Stomach (tissue), 8 donors: ENCODE measurements at regions not wholly inside any gene's neighbourhood (a gene's known extent, or its start where the extent isn't known, plus 50 kb on each side); places are given as distances from the start of the nearest gene placed in this dataset.
A peak's percentile ranks its signal among the peaks of the same experiment; 100 is the strongest.
"Not testable (repeated sequence)": the region's sequence is repeated elsewhere in the genome, so short reads cannot be mapped to it uniquely, and the experiment has no call there.

Experiments used
- DNase-seq, 2 donors: peaks; one replicate each; pipeline versions ENCODE4 v3.0.0 to v3.0.0-alpha.2; 2013 to 2019
- H3K27ac ChIP-seq, 5 donors: fragments of 200-600 bp in 4 of 5; sonication (generic) in 4 of 5; one replicate each; pipeline ENCODE4 v1.5.1; 2013 to 2019; ENCODE audit warnings: mild to moderate bottlenecking in 1 of 5, moderate library complexity in 1 of 5
- H3K27me3 ChIP-seq, 3 donors: fragments of 200-600 bp; sonication (generic); one replicate each; pipeline ENCODE4 v1.5.1; 2017 to 2019; ENCODE audit warnings: mixed run types in 1 of 3
- H3K36me3 ChIP-seq, 4 donors: fragments of 200-600 bp; sonication (generic); 1 replicate in 3 of 4; 2 replicates in 1 of 4; pipeline ENCODE4 v1.5.1; 2016 to 2019
- H3K4me1 ChIP-seq, 4 donors: fragments of 200-600 bp; sonication (generic); one replicate each; pipeline ENCODE4 v1.5.1; 2016 to 2019
- H3K4me3 ChIP-seq, 4 donors: fragments of 200-600 bp; sonication (generic) in 3 of 4; one replicate each; pipeline ENCODE4 v1.5.1; 2016 to 2019; ENCODE audit warnings: mild to moderate bottlenecking in 1 of 4
- H3K9me3 ChIP-seq, 4 donors: fragments of 200-600 bp; sonication (generic); one replicate each; pipeline ENCODE4 v1.5.1; 2016 to 2019
- WGBS, 5 donors: extraction: QIAGEN DNeasy Blood & Tissue Kit in 3 of 5; methylation state at CpG; one replicate each; pipeline versions ENCODE4 v1.1.5 to v1.1.7; 2013 to 2018; 5-methylcytosine and 5-hydroxymethylcytosine counted together
- intact Hi-C: fragments of 100-400 bp; cut with DNase I; formaldehyde crosslinking; loops from one replicate; pipeline ENCODE4 v1.15.1; 2023; ENCODE audit warnings: low total_unique reads
- donor health status: healthy with polysubstance abuse.
- donor health status: Bipolar disorder and iron deficiency.
- donor health status: healthy.

- H3K36me3 ChIP-seq, DNase-seq, H3K4me1 ChIP-seq, H3K27ac ChIP-seq, H3K27me3 ChIP-seq, intact Hi-C loops, H3K4me3 ChIP-seq: not testable (repeated sequence)
- 63 to 100% (median 88%) methylated on average over 1 to 3 of the region's 3 CpGs for WGBS, 5 donors
- H3K9me3 ChIP-seq = peaks cover 0 to 12% (median 0%) of the 10 kb centered on the region in 4 donors
These were observed 2832.3 kb downstream of the RPIA start for GRCh38 chr2:91523751-91524150.

- H3K27me3 ChIP-seq, H3K4me1 ChIP-seq, H3K4me3 ChIP-seq, H3K27ac ChIP-seq, DNase-seq, intact Hi-C loops, H3K36me3 ChIP-seq: not testable (repeated sequence)
- peaks cover 0 to 12% (median 0%) of the 10 kb centered on the region in 4 donors for H3K9me3 ChIP-seq
- 82 to 100% (median 94%) methylated on average over 1 of the region's 2 CpGs; no CpG with 5 or more reads in 1 of the 5 donors for WGBS, 5 donors
These were observed 2834.1 kb downstream of the RPIA start for GRCh38 chr2:91525587-91525986.

- 74 to 85% (median 77%) methylated on average over 2 to 3 of the region's 5 CpGs; no CpG with 5 or more reads in 2 of the 5 donors for WGBS, 5 donors
These were observed 2834.6 kb downstream of the RPIA start for GRCh38 chr2:91526083-91526482.

GRCh38 chr2:91527056-91527455 lies 2835.6 kb downstream of the RPIA start:
- intact Hi-C loops, DNase-seq: not testable (repeated sequence)

More at GRCh38 chr2:91526083-91526482, 2834.6 kb downstream of the RPIA start:
- H3K4me3 ChIP-seq, DNase-seq, H3K4me1 ChIP-seq, H3K27ac ChIP-seq, intact Hi-C loops, H3K27me3 ChIP-seq, H3K36me3 ChIP-seq: not testable (repeated sequence)
- peaks cover 0 to 12% (median 0%) of the 10 kb centered on the region in 4 donors for H3K9me3 ChIP-seq

GRCh38 chr2:91527491-91528031 lies 2836.1 kb downstream of the RPIA start:
- H3K4me3 ChIP-seq, H3K27me3 ChIP-seq, H3K4me1 ChIP-seq, intact Hi-C loops, H3K27ac ChIP-seq, H3K36me3 ChIP-seq: not testable (repeated sequence)
- WGBS, 5 donors = 85 to 94% (median 92%) methylated on average over 7 of the region's 7 CpGs
- peaks cover 0 to 12% (median 0%) of the 10 kb centered on the region in 4 donors for H3K9me3 ChIP-seq
- peak in 1 of 2 donors; percentile 1 for DNase-seq

More at GRCh38 chr2:91527056-91527455, 2835.6 kb downstream of the RPIA start:
- H3K9me3 ChIP-seq = peaks cover 0 to 12% (median 0%) of the 10 kb centered on the region in 4 donors
- not testable (repeated sequence) for H3K36me3 ChIP-seq, H3K27ac ChIP-seq, H3K27me3 ChIP-seq, H3K4me1 ChIP-seq, H3K4me3 ChIP-seq
- WGBS, 5 donors = 85 to 92% (median 88%) methylated on average over 2 of the region's 2 CpGs

- DNase-seq, intact Hi-C loops, H3K4me1 ChIP-seq, H3K36me3 ChIP-seq, H3K27me3 ChIP-seq, H3K4me3 ChIP-seq, H3K27ac ChIP-seq: not testable (repeated sequence)
- 76 to 91% (median 88%) methylated on average over 2 of the region's 2 CpGs for WGBS, 5 donors
- peaks cover 0 to 12% (median 0%) of the 10 kb centered on the region in 4 donors for H3K9me3 ChIP-seq
These were observed 2836.9 kb downstream of the RPIA start for GRCh38 chr2:91528361-91528760.

GRCh38 chr2:91536109-91536508 lies 2844.6 kb downstream of the RPIA start:
- H3K4me3 ChIP-seq, DNase-seq, H3K36me3 ChIP-seq, H3K27ac ChIP-seq, intact Hi-C loops, H3K4me1 ChIP-seq, H3K9me3 ChIP-seq, H3K27me3 ChIP-seq: not testable (repeated sequence)
- 30 to 65% (median 54%) methylated on average over 4 to 7 of the region's 7 CpGs for WGBS, 5 donors

GRCh38 chr2:91536549-91537263 lies 2845.2 kb downstream of the RPIA start:
- H3K27ac ChIP-seq, H3K27me3 ChIP-seq, H3K9me3 ChIP-seq, intact Hi-C loops, H3K4me3 ChIP-seq, H3K4me1 ChIP-seq, H3K36me3 ChIP-seq: not testable (repeated sequence)
- 78 to 84% (median 79%) methylated on average over 11 to 15 of the region's 17 CpGs for WGBS, 5 donors
- DNase-seq = peak in 1 of 2 donors; percentile 25

GRCh38 chr2:91549316-91549715 lies 2857.8 kb downstream of the RPIA start:
- 74 to 84% (median 77%) methylated on average over 6 of the region's 6 CpGs for WGBS, 5 donors
- peak; percentile 0 to 24 for DNase-seq
- intact Hi-C loops = not testable (repeated sequence)

GRCh38 chr2:91558234-91558633 lies 2866.8 kb downstream of the RPIA start:
- H3K36me3 ChIP-seq, H3K27me3 ChIP-seq, H3K4me1 ChIP-seq, intact Hi-C loops, H3K4me3 ChIP-seq, H3K27ac ChIP-seq, H3K9me3 ChIP-seq, DNase-seq: not testable (repeated sequence)

More at GRCh38 chr2:91549316-91549715, 2857.8 kb downstream of the RPIA start:
- not testable (repeated sequence) for H3K9me3 ChIP-seq, H3K4me1 ChIP-seq, H3K4me3 ChIP-seq, H3K27ac ChIP-seq, H3K27me3 ChIP-seq, H3K36me3 ChIP-seq

GRCh38 chr2:91559269-91559668 lies 2867.8 kb downstream of the RPIA start:
- H3K4me1 ChIP-seq, intact Hi-C loops, H3K27me3 ChIP-seq, H3K36me3 ChIP-seq, H3K27ac ChIP-seq, DNase-seq, H3K9me3 ChIP-seq, H3K4me3 ChIP-seq: not testable (repeated sequence)
- 83 to 92% methylated on average over 1 of the region's 1 CpG; no CpG with 5 or more reads in 3 of the 5 donors for WGBS, 5 donors

- H3K27me3 ChIP-seq, intact Hi-C loops, H3K36me3 ChIP-seq, H3K27ac ChIP-seq, DNase-seq, H3K4me1 ChIP-seq, H3K4me3 ChIP-seq, H3K9me3 ChIP-seq: not testable (repeated sequence)
These were observed 2868.6 kb downstream of the RPIA start for GRCh38 chr2:91559886-91560614.
